ENCODE measurements at regions not wholly inside any gene's neighbourhood (a gene's known extent, or its start where the extent isn't known, plus 50 kb on each side); places are given as distances from the start of the nearest gene placed in this dataset.

GRCh38 chr6:167569041-167569805 is 244.3 kb downstream of the TTLL2 start:
- TF ChIP-seq POLR2A (IDR thresholded peaks at IDR 0.05): no peak
- no peak for TF ChIP-seq CTCF (IDR thresholded peaks at IDR 0.05)
- no peak for TF ChIP-seq EP300 (IDR thresholded peaks at IDR 0.05)

Measured in tibial nerve (tissue), 4 donors.